ENCODE measurements at regions not wholly inside any gene's neighbourhood (a gene's known extent, or its start where the extent isn't known, plus 50 kb on each side); places are given as distances from the start of the nearest gene placed in this dataset.
"Not testable (repeated sequence)": the region's sequence is repeated elsewhere in the genome, so short reads cannot be mapped to it uniquely, and the experiment has no call there.

- no peak for DNase-seq
These were observed 123.6 kb downstream of the LRATD1 start for GRCh38 chr2:14756122-14756541.

- DNase-seq, result no peak
These were observed 124.6 kb downstream of the LRATD1 start for GRCh38 chr2:14756981-14757657.

- no peak for DNase-seq
These were observed 126.6 kb downstream of the LRATD1 start for GRCh38 chr2:14759082-14759481.

GRCh38 chr2:14760169-14760568 is 127.7 kb downstream of the LRATD1 start:
- no peak for DNase-seq

- DNase-seq, result no peak
These were observed 128.6 kb downstream of the LRATD1 start for GRCh38 chr2:14761118-14761517.

GRCh38 chr2:14773696-14774095 is 141.2 kb downstream of the LRATD1 start:
- DNase-seq, result no peak

- no peak for DNase-seq
These were observed 142.0 kb downstream of the LRATD1 start for GRCh38 chr2:14774436-14774968.

- no peak for DNase-seq
These were observed 143.7 kb downstream of the LRATD1 start for GRCh38 chr2:14776216-14776615.

GRCh38 chr2:14778015-14778414 is 145.5 kb downstream of the LRATD1 start:
- no peak for DNase-seq

- DNase-seq, result no peak
These were observed 146.7 kb downstream of the LRATD1 start for GRCh38 chr2:14779252-14779651.

- DNase-seq, result no peak
These were observed 148.6 kb downstream of the LRATD1 start for GRCh38 chr2:14781142-14781541.

- DNase-seq, result not testable (repeated sequence)
These were observed 156.3 kb downstream of the LRATD1 start for GRCh38 chr2:14788814-14789213.

- DNase-seq, result peak in 1 of 2 donors; percentile 21
These were observed 157.6 kb downstream of the LRATD1 start for GRCh38 chr2:14790041-14790640.

GRCh38 chr2:14803994-14804393 is 171.5 kb downstream of the LRATD1 start:
- no peak for DNase-seq

GRCh38 chr2:14804902-14805301 is 172.4 kb downstream of the LRATD1 start:
- no peak for DNase-seq

- no peak for DNase-seq
These were observed 174.1 kb downstream of the LRATD1 start for GRCh38 chr2:14806613-14807012.

GRCh38 chr2:14815201-14815600 is 182.7 kb downstream of the LRATD1 start:
- DNase-seq, result no peak

- DNase-seq, result no peak
These were observed 183.8 kb downstream of the LRATD1 start for GRCh38 chr2:14816069-14817060.

- peak in 1 of 2 donors; percentile 10 for DNase-seq
These were observed 185.3 kb downstream of the LRATD1 start for GRCh38 chr2:14817848-14818247.

GRCh38 chr2:14826518-14826917 is 194.0 kb downstream of the LRATD1 start:
- no peak for DNase-seq

- DNase-seq, result no peak
These were observed 194.9 kb downstream of the LRATD1 start for GRCh38 chr2:14827226-14828023.

- no peak for DNase-seq
These were observed 195.7 kb downstream of the LRATD1 start for GRCh38 chr2:14828223-14828622.
